ENCODE measurements at regions not wholly inside any gene's neighbourhood (a gene's known extent, or its start where the extent isn't known, plus 50 kb on each side); places are given as distances from the start of the nearest gene placed in this dataset.

- no peak for TF ChIP-seq CTCF (IDR thresholded peaks at IDR 0.05; ENCODE audit: insufficient read depth in 1 of 2, low read depth in 1 of 2, low read length in 1 of 2, severe bottlenecking in 1 of 2, unreplicated experiment in 1 of 2)
- CTCF ChIA-PET = interaction anchor here (0.9 kb wide), 1 partner anchor 16 kb away, joined by 3 read pairs; no protein-coding TSS in a partner anchor
- BruUV-seq (replicated peaks) = no TSS peak
- Histone ChIP-seq H3K4me3 (ENCODE audit: low read depth, low read length) (no peak overlapping the region), H3K27me3 (replicated peaks; ENCODE audit: control insufficient read depth, insufficient read depth, low read length) (no peaks in the 10 kb centered on the region), H3K9me3 (no peaks in the 10 kb centered on the region), H3K36me3 (ENCODE audit: control insufficient read depth, insufficient read depth, low read length) (no peaks in the 10 kb centered on the region), H3K4me1 (peaks cover 24% of the 10 kb centered on the region)
- Mint-ChIP-seq H3K4me3 (ENCODE audit: unreplicated experiment) (no peak overlapping the region), H3K27me3 (ENCODE audit: insufficient read depth, unreplicated experiment) (no peaks in the 10 kb centered on the region), H3K4me1 (ENCODE audit: low read depth, unreplicated experiment) (peaks cover 6% of the 10 kb centered on the region), H3K9me3 (ENCODE audit: unreplicated experiment) (no peaks in the 10 kb centered on the region), H3K27ac (ENCODE audit: unreplicated experiment) (no peak overlapping the region), H3K36me3 (ENCODE audit: insufficient read depth, unreplicated experiment) (no peaks in the 10 kb centered on the region)
- POLR2A ChIA-PET = no interaction called here
- intact Hi-C loops (cut with micrococcal nuclease; ENCODE audit: unreplicated experiment) = loop anchor here (1.0 kb wide), 1 partner anchor 43 kb away; no protein-coding TSS in a partner anchor
- DNase-seq = peak; percentile 50 to 59
These were observed 319.4 kb downstream of the KCNC2 start for GRCh38 chr12:74890237-74890599.

- Histone ChIP-seq H3K4me1 (peaks cover 24% of the 10 kb centered on the region), H3K4me3 (ENCODE audit: low read depth, low read length) (no peak overlapping the region), H3K9me3 (no peaks in the 10 kb centered on the region), H3K36me3 (ENCODE audit: control insufficient read depth, insufficient read depth, low read length) (no peaks in the 10 kb centered on the region), H3K27me3 (replicated peaks; ENCODE audit: control insufficient read depth, insufficient read depth, low read length) (no peaks in the 10 kb centered on the region)
- BruUV-seq (replicated peaks) = no TSS peak
- Mint-ChIP-seq H3K27me3 (ENCODE audit: insufficient read depth, unreplicated experiment) (no peaks in the 10 kb centered on the region), H3K4me3 (ENCODE audit: unreplicated experiment) (no peak overlapping the region), H3K36me3 (ENCODE audit: insufficient read depth, unreplicated experiment) (no peaks in the 10 kb centered on the region), H3K9me3 (ENCODE audit: unreplicated experiment) (no peaks in the 10 kb centered on the region), H3K4me1 (ENCODE audit: low read depth, unreplicated experiment) (peaks cover 6% of the 10 kb centered on the region), H3K27ac (ENCODE audit: unreplicated experiment) (no peak overlapping the region)
- ChIA-PET CTCF (no interaction called here), POLR2A (no interaction called here)
- no peak for TF ChIP-seq CTCF (IDR thresholded peaks at IDR 0.05; ENCODE audit: insufficient read depth in 1 of 2, low read depth in 1 of 2, low read length in 1 of 2, severe bottlenecking in 1 of 2, unreplicated experiment in 1 of 2)
- no peak for DNase-seq
- intact Hi-C loops (cut with micrococcal nuclease; ENCODE audit: unreplicated experiment) = no loop called here
These were observed 318.5 kb downstream of the KCNC2 start for GRCh38 chr12:74891083-74891668.

- Mint-ChIP-seq H3K9me3 (ENCODE audit: unreplicated experiment) (no peaks in the 10 kb centered on the region), H3K4me1 (ENCODE audit: low read depth, unreplicated experiment) (peaks cover 6% of the 10 kb centered on the region)
These were observed 317.5 kb downstream of the KCNC2 start for GRCh38 chr12:74892057-74892633.

More at GRCh38 chr12:74892057-74892633, 317.5 kb downstream of the KCNC2 start:
- no peak overlapping the region for H3K27ac Mint-ChIP-seq (ENCODE audit: unreplicated experiment)
- no TSS peak for BruUV-seq (replicated peaks)
- Histone ChIP-seq H3K36me3 (ENCODE audit: control insufficient read depth, insufficient read depth, low read length) (no peaks in the 10 kb centered on the region), H3K4me3 (ENCODE audit: low read depth, low read length) (no peak overlapping the region), H3K4me1 (peaks cover 24% of the 10 kb centered on the region), H3K27me3 (replicated peaks; ENCODE audit: control insufficient read depth, insufficient read depth, low read length) (no peaks in the 10 kb centered on the region), H3K9me3 (no peaks in the 10 kb centered on the region)
- TF ChIP-seq CTCF (IDR thresholded peaks at IDR 0.05; ENCODE audit: insufficient read depth in 1 of 2, low read depth in 1 of 2, low read length in 1 of 2, severe bottlenecking in 1 of 2, unreplicated experiment in 1 of 2) = no peak
- intact Hi-C loops (cut with micrococcal nuclease; ENCODE audit: unreplicated experiment) = no loop called here
- CTCF ChIA-PET = no interaction called here
- H3K4me3 Mint-ChIP-seq (ENCODE audit: unreplicated experiment) = no peak overlapping the region
- H3K27me3 Mint-ChIP-seq (ENCODE audit: insufficient read depth, unreplicated experiment) = no peaks in the 10 kb centered on the region
- no peaks in the 10 kb centered on the region for H3K36me3 Mint-ChIP-seq (ENCODE audit: insufficient read depth, unreplicated experiment)
- no peak for DNase-seq
- POLR2A ChIA-PET = no interaction called here

Data from Caco-2 (cell line).